Hepatocyte (in vitro differentiated cells): ENCODE measurements at regions not wholly inside any gene's neighbourhood (a gene's known extent, or its start where the extent isn't known, plus 50 kb on each side); places are given as distances from the start of the nearest gene placed in this dataset.

Source experiments
- DNase-seq: peaks from one replicate; pipeline ENCODE4 v3.0.0-alpha.2; 2016; ENCODE audit warnings: low spot score
- H2AFZ ChIP-seq: fragments of 200-600 bp; sonication (generic); 2 replicates; pipeline ENCODE4 v1.6.0; 2016; ENCODE audit warnings: antibody characterized with exemption, mild to moderate bottlenecking
- H3K27ac ChIP-seq: fragments of 200-600 bp; sonication (generic); 2 replicates; pipeline ENCODE4 v1.5.1; 2016; ENCODE audit warnings: mild to moderate bottlenecking
- H3K27me3 ChIP-seq: fragments of 200-600 bp; sonication (generic); 2 replicates; pipeline ENCODE4 v1.6.1; 2016
- H3K36me3 ChIP-seq: fragments of 200-600 bp; sonication (generic); replicated peaks from 2 replicates; pipeline ENCODE4 v1.5.1; 2016; ENCODE audit warnings: low read depth; ENCODE audit not compliant: insufficient read depth
- H3K4me1 ChIP-seq: fragments of 200-600 bp; sonication (generic); 2 replicates; pipeline ENCODE4 v1.5.1; 2016; ENCODE audit warnings: mild to moderate bottlenecking, moderate library complexity; ENCODE audit not compliant: insufficient read depth
- H3K4me2 ChIP-seq: fragments of 200-600 bp; sonication (generic); 2 replicates; pipeline ENCODE4 v1.6.0; 2016
- H3K4me3 ChIP-seq: fragments of 200-600 bp; sonication (generic); 2 replicates; pipeline ENCODE4 v1.5.1; 2016; ENCODE audit warnings: mild to moderate bottlenecking
- H3K79me2 ChIP-seq: fragments of 200-600 bp; sonication (generic); 2 replicates; pipeline ENCODE4 v1.6.0; 2017; ENCODE audit warnings: mild to moderate bottlenecking
- H3K9me2 ChIP-seq: fragments of 200-600 bp; sonication (generic); replicated peaks from 2 replicates; pipeline ENCODE4 v1.6.0; 2017; ENCODE audit warnings: mild to moderate bottlenecking; ENCODE audit not compliant: insufficient read depth
- H3K9me3 ChIP-seq: fragments of 200-600 bp; sonication (generic); 2 replicates; pipeline ENCODE4 v1.5.1; 2016; ENCODE audit warnings: low read depth, mild to moderate bottlenecking
- H4K20me1 ChIP-seq: fragments of 200-600 bp; sonication (generic); 2 replicates; pipeline ENCODE4 v1.6.0; 2016; ENCODE audit warnings: mild to moderate bottlenecking; ENCODE audit not compliant: insufficient read depth, poor library complexity, severe bottlenecking
- CTCF ChIP-seq: fragments of 200-600 bp; sonication (generic); IDR thresholded peaks from 2 replicates; pipeline ENCODE4 v1.5.1; 2016; ENCODE audit warnings: antibody characterized with exemption, mild to moderate bottlenecking; ENCODE audit not compliant: poor library complexity
- EZH2 ChIP-seq: fragments of 200-600 bp; sonication (generic); IDR thresholded peaks from 2 replicates; pipeline ENCODE4 v1.6.1; 2016; ENCODE audit warnings: antibody characterized with exemption, mild to moderate bottlenecking, borderline replicate concordance
- EZH2phosphoT487 ChIP-seq: fragments of 200-600 bp; sonication (generic); IDR thresholded peaks from one replicate; pipeline ENCODE4 v1.6.1; 2018; ENCODE audit warnings: antibody characterized with exemption, mild to moderate bottlenecking, low read depth, moderate library complexity; ENCODE audit not compliant: unreplicated experiment, severe bottlenecking
- WGBS: methylation state at CpG from one replicate; pipeline ENCODE4 v1.1.6; 2016; ENCODE audit warnings: low lambda C conversion rate; ENCODE audit errors: missing lambda C conversion rate; 5-methylcytosine and 5-hydroxymethylcytosine counted together

GRCh38 chrX:63958134-63958865 lies 173.3 kb upstream of the ARHGEF9 start:
- no peak for DNase-seq
- no peak overlapping the region for H3K4me2 ChIP-seq
- no peak overlapping the region for H2AFZ ChIP-seq
- H4K20me1 ChIP-seq, result no peaks in the 10 kb centered on the region
- H3K4me1 ChIP-seq, result no peaks in the 10 kb centered on the region
- H3K27me3 ChIP-seq, result no peaks in the 10 kb centered on the region
- no peak overlapping the region for H3K4me3 ChIP-seq
- H3K27ac ChIP-seq, result no peak overlapping the region
- no peaks in the 10 kb centered on the region for H3K9me3 ChIP-seq
- no peaks in the 10 kb centered on the region for H3K36me3 ChIP-seq
- H3K9me2 ChIP-seq, result no peaks in the 10 kb centered on the region
- 62% methylated on average over 2 of the region's 2 CpGs for WGBS
- H3K79me2 ChIP-seq, result no peaks in the 10 kb centered on the region
- TF ChIP-seq EZH2phosphoT487 (no peak), CTCF (no peak), EZH2 (no peak)

- no peaks in the 10 kb centered on the region for H3K9me2 ChIP-seq
- no peaks in the 10 kb centered on the region for H4K20me1 ChIP-seq
- DNase-seq, result no peak
- H3K36me3 ChIP-seq, result no peaks in the 10 kb centered on the region
- TF ChIP-seq EZH2 (no peak), CTCF (no peak), EZH2phosphoT487 (no peak)
- no peak overlapping the region for H3K4me3 ChIP-seq
- H3K27ac ChIP-seq, result no peak overlapping the region
- no peak overlapping the region for H2AFZ ChIP-seq
- H3K4me2 ChIP-seq, result no peak overlapping the region
- H3K4me1 ChIP-seq, result no peaks in the 10 kb centered on the region
- no peaks in the 10 kb centered on the region for H3K27me3 ChIP-seq
- H3K79me2 ChIP-seq, result no peaks in the 10 kb centered on the region
- WGBS, result 86% methylated on average over 2 of the region's 2 CpGs
- H3K9me3 ChIP-seq, result no peaks in the 10 kb centered on the region
Measured at GRCh38 chrX:63935835-63936234, 150.8 kb upstream of the ARHGEF9 start.

- TF ChIP-seq CTCF (no peak), EZH2phosphoT487 (no peak), EZH2 (no peak)
- no peak overlapping the region for H2AFZ ChIP-seq
- H3K4me3 ChIP-seq, result no peak overlapping the region
- no peaks in the 10 kb centered on the region for H3K9me2 ChIP-seq
- H3K4me2 ChIP-seq, result no peak overlapping the region
- H3K4me1 ChIP-seq, result no peaks in the 10 kb centered on the region
- no peaks in the 10 kb centered on the region for H3K27me3 ChIP-seq
- H4K20me1 ChIP-seq, result no peaks in the 10 kb centered on the region
- WGBS, result 55% methylated on average over 3 of the region's 3 CpGs
- H3K36me3 ChIP-seq, result no peaks in the 10 kb centered on the region
- no peak overlapping the region for H3K27ac ChIP-seq
- peak; percentile 32 for DNase-seq
- no peaks in the 10 kb centered on the region for H3K79me2 ChIP-seq
- H3K9me3 ChIP-seq, result no peaks in the 10 kb centered on the region
Measured at GRCh38 chrX:63934791-63935190, 149.8 kb upstream of the ARHGEF9 start.
